ENCODE measurements at regions not wholly inside any gene's neighbourhood (a gene's known extent, or its start where the extent isn't known, plus 50 kb on each side); places are given as distances from the start of the nearest gene placed in this dataset.
A peak's percentile ranks its signal among the peaks of the same experiment; 100 is the strongest.
"Not testable (repeated sequence)": the region's sequence is repeated elsewhere in the genome, so short reads cannot be mapped to it uniquely, and the experiment has no call there.

DNA sequence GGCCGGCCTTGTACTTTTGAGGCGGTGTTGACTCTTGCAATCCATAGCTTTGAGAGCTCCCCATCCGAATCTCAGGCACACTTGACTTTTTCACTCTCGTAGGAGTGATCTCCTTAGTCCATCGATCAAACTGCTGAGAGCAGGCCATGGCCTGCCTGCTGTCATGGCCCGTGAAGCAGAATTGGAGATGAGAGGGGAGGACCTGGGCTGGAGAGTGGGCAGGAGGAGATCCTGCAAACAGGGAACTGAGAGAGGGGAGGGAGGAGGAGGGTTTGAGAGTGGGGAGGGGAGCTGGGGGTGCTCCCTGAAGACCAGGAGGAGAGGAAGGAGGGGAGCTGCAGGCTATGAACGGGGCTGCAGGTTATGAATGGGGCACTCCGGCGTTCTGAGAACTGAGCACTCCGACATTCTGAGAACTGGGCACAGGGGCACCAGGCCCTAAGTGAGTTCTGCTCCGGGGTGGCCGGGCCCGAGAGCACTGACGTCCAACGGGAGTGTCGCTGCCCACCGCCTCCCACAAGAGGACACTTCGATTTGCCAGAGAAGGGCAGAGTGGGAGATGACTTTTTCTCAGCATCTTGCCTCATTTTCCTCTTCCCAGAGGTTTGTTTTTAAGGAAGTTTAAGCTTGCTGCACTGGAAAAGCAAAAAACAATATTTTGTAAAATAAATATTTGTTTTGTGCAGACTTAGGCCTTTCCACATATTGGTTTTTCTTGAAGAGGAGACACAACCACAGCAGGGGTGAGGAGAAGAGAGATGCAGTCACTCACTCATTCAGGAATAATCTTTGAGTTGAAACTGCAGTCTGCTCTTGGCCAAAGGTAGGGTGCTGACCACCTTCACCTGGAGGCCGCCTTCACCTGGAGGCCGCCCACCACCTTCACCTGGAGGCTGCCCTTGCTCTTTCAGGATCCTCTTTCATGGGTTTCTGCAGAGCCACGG is 194.2 kb downstream of the NPIPB11 start:
- not testable (repeated sequence) for DNase-seq

- not testable (repeated sequence) for DNase-seq
Measured at GRCh38 chr16:29211456-29211855, 195.1 kb downstream of the NPIPB11 start.

DNA sequence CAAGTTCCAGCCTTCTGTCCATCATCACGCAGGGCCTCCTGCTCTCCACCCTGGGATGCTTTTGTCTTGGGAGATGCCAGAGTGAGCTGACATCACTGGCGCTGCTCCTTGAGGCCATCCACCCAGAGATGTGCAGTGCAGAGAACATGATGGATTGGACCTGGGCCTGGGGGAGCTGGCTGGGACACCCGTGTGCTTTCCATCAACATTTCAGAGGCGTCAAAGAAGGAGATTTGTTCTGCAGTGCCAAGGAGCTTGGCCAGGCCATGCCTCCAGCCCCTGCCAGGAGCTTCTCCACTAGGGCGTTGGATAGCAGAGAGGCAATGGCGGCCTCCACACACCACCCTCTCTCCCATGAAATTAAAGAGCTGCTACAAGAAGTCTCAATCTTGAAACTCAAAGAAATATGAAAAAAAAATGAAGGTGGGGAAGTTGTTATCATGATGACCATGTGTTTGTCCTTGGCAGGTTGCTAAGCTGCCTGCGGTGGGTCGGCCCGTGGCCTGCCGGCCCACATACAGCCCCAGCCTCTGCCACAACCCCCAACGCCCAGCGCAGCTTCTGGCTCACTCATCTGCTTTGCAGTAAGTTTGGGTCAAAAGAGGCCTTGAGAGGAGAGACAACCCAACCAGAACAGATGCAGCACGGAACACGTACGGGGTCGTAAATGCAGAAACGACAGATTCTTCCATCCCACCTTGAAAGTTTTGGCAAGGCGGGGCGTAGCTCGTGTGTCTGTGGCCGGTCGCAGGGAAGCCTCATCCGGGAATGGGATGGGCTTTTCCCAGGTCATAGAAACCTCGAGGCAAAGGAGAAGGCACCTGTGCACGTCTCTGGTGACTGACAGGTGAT is 196.0 kb downstream of the NPIPB11 start:
- DNase-seq, result not testable (repeated sequence)

DNA sequence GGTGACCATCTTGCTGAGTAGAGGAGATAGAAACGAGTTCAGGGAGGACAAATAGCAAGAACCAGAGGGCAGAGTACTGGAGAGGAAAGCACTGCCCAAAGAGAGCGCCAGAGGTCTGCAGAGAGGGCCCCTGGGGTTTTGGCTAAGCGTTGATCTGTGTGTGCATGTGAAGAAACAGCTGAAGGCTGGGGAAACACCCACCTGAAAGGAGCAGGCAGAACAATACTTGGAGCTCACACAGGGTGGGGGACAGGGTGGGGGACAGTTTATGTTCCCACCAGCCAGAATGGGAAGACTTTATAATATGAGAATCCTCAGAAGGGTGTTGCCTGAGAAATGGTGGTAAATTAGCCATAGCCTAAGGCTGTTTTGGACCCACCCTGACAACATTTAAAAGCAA is 200.4 kb downstream of the NPIPB11 start:
- DNase-seq, result not testable (repeated sequence)

DNA sequence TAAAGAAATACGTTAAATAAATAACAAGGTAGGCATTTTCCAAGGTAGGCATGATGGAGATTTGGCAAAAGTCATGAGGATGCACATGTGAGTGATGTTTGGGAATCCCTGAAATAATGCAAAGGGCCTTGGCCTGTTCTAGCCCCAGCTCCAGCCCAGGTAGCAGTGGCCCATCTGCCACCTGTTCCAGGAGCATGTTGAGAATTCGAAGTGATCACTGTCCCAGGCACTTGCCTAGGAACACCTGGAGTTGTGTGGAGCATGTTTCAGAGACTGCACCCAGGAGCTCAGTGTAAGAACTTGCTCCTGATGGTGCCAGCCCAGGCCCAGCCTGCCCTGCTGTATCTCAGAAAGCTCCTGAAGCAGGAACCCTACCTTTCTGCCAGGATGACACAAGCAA is 201.4 kb downstream of the NPIPB11 start:
- not testable (repeated sequence) for DNase-seq

- DNase-seq, result no peak
Measured at GRCh38 chr16:29204806-29205135, 201.7 kb downstream of the NPIPB11 start.

DNA sequence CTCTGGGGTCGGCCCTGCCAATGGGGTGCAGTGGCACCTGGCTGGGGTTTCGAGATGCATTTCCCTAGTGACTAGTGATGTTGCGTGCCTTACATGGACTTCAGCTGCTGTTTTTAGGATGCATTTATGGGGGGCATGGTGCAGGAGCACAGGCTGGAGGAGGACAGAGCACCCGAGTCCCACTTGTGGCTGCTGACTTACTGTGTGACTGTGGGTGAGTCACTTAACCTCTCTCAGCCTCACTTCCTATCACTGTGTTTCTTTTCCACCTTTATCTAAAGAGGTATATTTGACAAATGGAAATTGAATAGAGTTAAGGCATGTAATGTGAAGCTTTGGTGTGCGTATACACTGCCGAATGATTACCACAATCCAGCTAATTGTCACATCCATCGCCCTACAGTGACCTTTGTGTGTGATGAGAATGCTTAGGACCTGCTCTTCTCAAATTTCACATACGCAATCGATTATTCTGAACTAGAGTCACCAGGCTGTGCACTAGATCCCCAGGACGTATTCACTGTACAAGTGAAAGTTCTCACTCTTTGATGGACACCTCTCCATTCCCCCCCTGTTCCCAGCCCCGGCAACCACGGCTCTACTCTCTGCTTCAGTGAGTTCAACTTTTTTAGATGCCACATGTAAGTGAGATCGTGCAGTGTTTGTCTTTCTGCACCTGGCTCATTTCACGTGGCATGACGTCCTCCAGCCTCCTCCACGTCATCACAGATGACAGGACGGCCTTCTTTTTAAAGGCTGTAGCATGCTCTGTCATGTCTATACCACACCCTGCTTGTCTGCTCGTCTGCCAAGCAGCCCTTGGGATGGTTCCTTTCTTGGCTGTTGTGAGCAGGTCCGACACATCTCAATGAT is 202.3 kb downstream of the NPIPB11 start:
- DNase-seq, result not testable (repeated sequence)

- not testable (repeated sequence) for DNase-seq
Measured at GRCh38 chr16:29203046-29203932, 203.2 kb downstream of the NPIPB11 start.

GRCh38 chr16:29202642-29203041 is 203.9 kb downstream of the NPIPB11 start:
- DNase-seq, result not testable (repeated sequence)

- not testable (repeated sequence) for DNase-seq
Measured at GRCh38 chr16:29202025-29202632, 204.4 kb downstream of the NPIPB11 start.

GRCh38 chr16:29201296-29202024 is 205.1 kb downstream of the NPIPB11 start:
- DNase-seq, result not testable (repeated sequence)

GRCh38 chr16:29200681-29201080 is 205.8 kb downstream of the NPIPB11 start:
- not testable (repeated sequence) for DNase-seq

GRCh38 chr16:29200135-29200601 is 206.3 kb downstream of the NPIPB11 start:
- DNase-seq, result peak; percentile 30

DNA sequence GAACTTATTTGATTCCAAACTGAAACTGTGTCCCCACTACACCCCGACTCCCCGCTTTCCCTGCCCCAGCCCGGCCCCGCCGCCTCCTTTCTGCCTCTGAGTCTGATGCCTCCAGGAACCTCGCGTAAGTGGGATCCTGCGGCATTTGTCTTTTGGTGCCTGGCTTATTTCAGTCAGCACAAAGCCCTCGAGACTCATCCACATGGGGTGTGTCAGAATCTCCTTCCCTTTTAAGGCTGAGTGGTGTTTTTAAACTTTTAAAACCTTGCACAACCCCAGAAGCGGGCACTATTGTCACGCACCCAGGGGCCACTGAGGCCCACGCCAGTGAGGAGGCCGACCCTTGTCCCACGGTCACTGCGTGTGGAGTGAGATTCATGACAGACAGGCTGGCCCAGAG is 206.9 kb downstream of the NPIPB11 start:
- DNase-seq, result peak; percentile 18

- no peak for DNase-seq
Measured at GRCh38 chr16:29198731-29199521, 207.6 kb downstream of the NPIPB11 start.

- no peak for DNase-seq
Measured at GRCh38 chr16:29198231-29198630, 208.3 kb downstream of the NPIPB11 start.

DNA sequence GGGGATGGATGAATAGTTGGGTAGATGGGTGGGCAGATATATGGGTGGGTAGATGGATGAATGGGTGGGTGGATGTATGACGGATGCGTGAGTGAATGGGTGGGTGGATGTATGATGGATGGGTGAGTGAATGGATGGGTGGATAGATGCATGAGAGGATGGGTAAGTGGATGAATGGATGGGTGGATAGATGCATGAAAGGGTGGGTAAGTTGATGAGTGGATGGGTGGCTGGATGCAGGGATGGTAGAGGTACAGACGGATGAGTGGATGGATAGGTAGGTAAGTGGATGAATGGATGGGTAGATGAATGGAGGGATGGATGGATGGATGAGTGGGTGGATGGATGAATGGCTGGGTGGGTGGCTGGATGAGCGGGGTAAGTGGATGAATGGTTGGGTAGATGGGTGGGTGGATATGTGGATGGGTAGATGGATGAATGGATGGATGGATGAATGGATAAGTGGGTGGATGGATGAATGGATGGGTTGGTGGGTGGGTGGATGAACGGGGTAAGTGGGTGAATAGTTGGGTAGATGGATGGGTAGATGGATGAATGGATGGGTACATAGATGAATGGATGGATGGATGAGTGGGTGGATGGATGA is 208.9 kb downstream of the NPIPB11 start:
- not testable (repeated sequence) for DNase-seq

GRCh38 chr16:29196746-29197145 is 209.8 kb downstream of the NPIPB11 start:
- not testable (repeated sequence) for DNase-seq
